ENCODE measurements at regions not wholly inside any gene's neighbourhood (a gene's known extent, or its start where the extent isn't known, plus 50 kb on each side); places are given as distances from the start of the nearest gene placed in this dataset.
"Not testable (repeated sequence)": the region's sequence is repeated elsewhere in the genome, so short reads cannot be mapped to it uniquely, and the experiment has no call there.

GRCh38 chr1:610538-610937 lies 75.9 kb downstream of the OR4F16 start:
- no CpG with 5 or more reads among the region's 33 CpGs for WGBS, 2 experiments (ENCODE audit: extremely low coverage in 1 of 2, insufficient coverage in 1 of 2, insufficient read length in 1 of 2, insufficient replicate concordance in 2 of 2, low coverage in 1 of 2, low lambda C conversion rate in 2 of 2, missing lambda C conversion rate in 1 of 2)
- H3K27ac ChIP-seq (ENCODE audit: low read depth, low read length); H3K79me2 ChIP-seq (ENCODE audit: control insufficient read depth in 1 of 2, insufficient read depth in 2 of 2, low read length in 2 of 2); H3K56ac ChIP-seq (replicated peaks; ENCODE audit: insufficient read length, low read depth, low read length); CTCF ChIA-PET (ENCODE audit: partially characterized antibody); H2BK15ac ChIP-seq (ENCODE audit: low read length); H3K79me1 ChIP-seq (ENCODE audit: low read depth, low read length); H2BK5ac ChIP-seq (ENCODE audit: low read depth, low read length); H3K23ac ChIP-seq (ENCODE audit: insufficient read length); H3K14ac ChIP-seq (ENCODE audit: insufficient read length); H2BK12ac ChIP-seq (ENCODE audit: low read depth, low read length); H3K9me3 ChIP-seq (ENCODE audit: insufficient read depth in 2 of 2, low read depth in 1 of 2, low read length in 1 of 2); H4K20me1 ChIP-seq (replicated peaks in 1 of 2; ENCODE audit: control insufficient read depth in 1 of 2, insufficient read depth in 2 of 2, low read length in 2 of 2); H3K36me3 ChIP-seq (ENCODE audit: control insufficient read depth in 2 of 4, insufficient read depth in 4 of 4, low read length in 3 of 4); H4K91ac ChIP-seq (replicated peaks; ENCODE audit: insufficient read length, low read length); DNase-seq (ENCODE audit: low read depth in 1 of 2, low spot score in 2 of 2); H2BK20ac ChIP-seq (ENCODE audit: low read length); H2AFZ ChIP-seq (ENCODE audit: low read length); H3K9ac ChIP-seq (replicated peaks in 1 of 4; ENCODE audit: extremely low read depth in 1 of 4, low read depth in 3 of 4, low read length in 3 of 4); H4K8ac ChIP-seq (ENCODE audit: extremely low read depth, insufficient read depth, low read length); H3K4me2 ChIP-seq (ENCODE audit: insufficient read depth in 1 of 2, low read depth in 2 of 2, low read length in 2 of 2); H3K4me3 ChIP-seq (ENCODE audit: extremely low read depth in 1 of 4, insufficient read depth in 2 of 4, low read depth in 3 of 4, low read length in 4 of 4); H4K5ac ChIP-seq (ENCODE audit: insufficient read length, low read depth, low read length); H2AK5ac ChIP-seq (ENCODE audit: low read depth, low read length); H3K4ac ChIP-seq (replicated peaks; ENCODE audit: insufficient read length, low read depth, low read length); H3K4me1 ChIP-seq (replicated peaks in 1 of 4; ENCODE audit: control insufficient read depth in 3 of 4, insufficient read depth in 4 of 4, low read length in 3 of 4); FAIRE-seq; H3K18ac ChIP-seq (ENCODE audit: extremely low read depth, low read length); H3K23me2 ChIP-seq (ENCODE audit: low read depth, low read length); H3K27me3 ChIP-seq (replicated peaks in 1 of 4; ENCODE audit: control insufficient read depth in 3 of 4, extremely low read depth in 1 of 4, insufficient read depth in 3 of 4, low read length in 3 of 4); H2BK120ac ChIP-seq (replicated peaks; ENCODE audit: low read depth, low read length); POLR2A ChIA-PET (ENCODE audit: partially characterized antibody): not testable (repeated sequence)

- H3K9me3 ChIP-seq (ENCODE audit: insufficient read depth in 2 of 2, low read depth in 1 of 2, low read length in 1 of 2); H4K8ac ChIP-seq (ENCODE audit: extremely low read depth, insufficient read depth, low read length); H2AFZ ChIP-seq (ENCODE audit: low read length); H4K91ac ChIP-seq (replicated peaks; ENCODE audit: insufficient read length, low read length); H3K36me3 ChIP-seq (ENCODE audit: control insufficient read depth in 2 of 4, insufficient read depth in 4 of 4, low read length in 3 of 4); H3K4me3 ChIP-seq (ENCODE audit: extremely low read depth in 1 of 4, insufficient read depth in 2 of 4, low read depth in 3 of 4, low read length in 4 of 4); H3K14ac ChIP-seq (ENCODE audit: insufficient read length); H3K9ac ChIP-seq (replicated peaks in 1 of 4; ENCODE audit: extremely low read depth in 1 of 4, low read depth in 3 of 4, low read length in 3 of 4); H4K5ac ChIP-seq (ENCODE audit: insufficient read length, low read depth, low read length); H3K4me2 ChIP-seq (ENCODE audit: insufficient read depth in 1 of 2, low read depth in 2 of 2, low read length in 2 of 2); H3K4ac ChIP-seq (replicated peaks; ENCODE audit: insufficient read length, low read depth, low read length); H3K23ac ChIP-seq (ENCODE audit: insufficient read length); H2BK5ac ChIP-seq (ENCODE audit: low read depth, low read length); H2BK15ac ChIP-seq (ENCODE audit: low read length); H2AK5ac ChIP-seq (ENCODE audit: low read depth, low read length); H3K4me1 ChIP-seq (replicated peaks in 1 of 4; ENCODE audit: control insufficient read depth in 3 of 4, insufficient read depth in 4 of 4, low read length in 3 of 4); H3K79me1 ChIP-seq (ENCODE audit: low read depth, low read length); H3K27ac ChIP-seq (ENCODE audit: low read depth, low read length); CTCF ChIA-PET (ENCODE audit: partially characterized antibody); DNase-seq (ENCODE audit: low read depth in 1 of 2, low spot score in 2 of 2); H3K79me2 ChIP-seq (ENCODE audit: control insufficient read depth in 1 of 2, insufficient read depth in 2 of 2, low read length in 2 of 2); H3K27me3 ChIP-seq (replicated peaks in 1 of 4; ENCODE audit: control insufficient read depth in 3 of 4, extremely low read depth in 1 of 4, insufficient read depth in 3 of 4, low read length in 3 of 4); H4K20me1 ChIP-seq (replicated peaks in 1 of 2; ENCODE audit: control insufficient read depth in 1 of 2, insufficient read depth in 2 of 2, low read length in 2 of 2); FAIRE-seq; H2BK20ac ChIP-seq (ENCODE audit: low read length); H3K56ac ChIP-seq (replicated peaks; ENCODE audit: insufficient read length, low read depth, low read length); POLR2A ChIA-PET (ENCODE audit: partially characterized antibody); H2BK120ac ChIP-seq (replicated peaks; ENCODE audit: low read depth, low read length); H3K23me2 ChIP-seq (ENCODE audit: low read depth, low read length); H2BK12ac ChIP-seq (ENCODE audit: low read depth, low read length); H3K18ac ChIP-seq (ENCODE audit: extremely low read depth, low read length): not testable (repeated sequence)
- WGBS, 2 experiments (ENCODE audit: extremely low coverage in 1 of 2, insufficient coverage in 1 of 2, insufficient read length in 1 of 2, insufficient replicate concordance in 2 of 2, low coverage in 1 of 2, low lambda C conversion rate in 2 of 2, missing lambda C conversion rate in 1 of 2), result no CpG with 5 or more reads among the region's 24 CpGs
Observed at GRCh38 chr1:609161-609560, 77.3 kb downstream of the OR4F16 start.
